ENCODE measurements at regions not wholly inside any gene's neighbourhood (a gene's known extent, or its start where the extent isn't known, plus 50 kb on each side); places are given as distances from the start of the nearest gene placed in this dataset.

DNA sequence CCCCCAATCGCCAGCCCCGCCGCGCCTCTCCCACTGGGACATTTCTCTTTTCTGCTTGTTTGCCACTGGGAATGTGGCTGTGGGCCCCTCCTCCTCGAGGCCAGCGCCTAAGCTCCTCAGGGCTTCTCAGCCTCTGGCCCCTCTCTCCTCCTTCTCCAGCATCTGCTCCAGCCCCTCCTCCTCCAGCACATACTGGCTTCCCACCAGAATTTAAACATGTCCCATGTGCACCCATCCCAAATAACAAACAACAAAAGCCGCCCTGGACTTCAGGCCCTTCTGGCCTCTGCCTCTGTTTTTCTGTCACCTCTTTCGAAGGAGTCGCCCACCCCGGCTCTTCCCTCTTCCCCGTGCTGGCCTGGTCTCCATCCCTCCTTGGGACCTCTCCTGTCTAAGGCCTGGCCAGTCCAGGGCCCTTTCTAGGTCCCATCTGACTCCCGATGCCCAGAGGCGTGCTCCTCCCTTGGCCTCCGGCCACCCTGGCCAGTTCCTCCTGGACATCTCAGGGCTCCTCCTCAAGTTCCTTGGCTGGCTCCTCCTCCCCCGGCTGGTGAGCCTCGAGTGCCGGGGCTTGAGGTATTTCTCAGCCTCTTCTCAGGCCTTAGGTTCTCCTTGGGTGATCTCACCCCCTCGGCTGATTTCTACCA lies 94.6 kb upstream of the SLC6A6 start:
- no peak for DNase-seq (ENCODE audit: low read depth in 2 of 3, low spot score in 2 of 3)

DNA sequence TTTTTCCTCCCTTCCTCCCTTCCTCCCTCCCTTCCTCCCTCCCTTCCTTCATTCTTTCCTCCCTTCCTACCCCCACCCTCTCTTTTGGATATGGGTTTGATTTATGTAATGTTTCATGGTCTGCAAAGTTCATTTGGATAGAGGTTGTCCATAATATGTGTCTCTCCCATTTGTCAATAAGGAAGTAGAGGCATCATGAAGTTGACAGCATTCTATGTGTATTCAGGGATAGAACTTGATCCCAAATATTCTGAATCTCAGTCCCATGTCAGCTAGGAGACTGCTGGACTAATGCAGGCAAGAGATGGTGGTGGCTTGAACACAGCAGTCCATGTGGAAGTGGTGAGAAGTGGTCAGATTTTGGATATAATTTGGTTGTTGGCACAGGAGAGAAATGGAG lies 90.7 kb upstream of the SLC6A6 start:
- no peak for DNase-seq (ENCODE audit: low read depth in 2 of 3, low spot score in 2 of 3)

DNA sequence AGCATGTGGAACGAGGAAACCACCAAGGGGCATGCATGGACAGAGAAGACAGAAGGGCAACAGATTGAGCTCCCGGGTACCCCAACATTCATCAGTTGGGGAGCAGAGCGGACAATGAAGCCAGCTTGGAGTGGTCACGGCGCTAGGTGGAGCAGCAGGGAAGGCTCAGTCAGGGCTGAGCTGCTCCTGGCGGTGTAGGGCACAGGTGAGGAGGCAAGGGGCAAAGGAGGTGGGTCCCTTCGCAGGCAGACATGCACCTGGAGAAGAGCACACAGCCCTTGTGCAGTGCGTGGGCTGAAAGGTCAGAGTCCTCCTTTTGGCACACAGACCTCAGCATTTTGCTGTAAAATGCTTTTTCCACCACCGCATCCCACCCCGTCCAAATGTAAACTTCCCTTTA lies 90.0 kb upstream of the SLC6A6 start:
- DNase-seq (ENCODE audit: low read depth in 2 of 3, low spot score in 2 of 3): no peak

DNA sequence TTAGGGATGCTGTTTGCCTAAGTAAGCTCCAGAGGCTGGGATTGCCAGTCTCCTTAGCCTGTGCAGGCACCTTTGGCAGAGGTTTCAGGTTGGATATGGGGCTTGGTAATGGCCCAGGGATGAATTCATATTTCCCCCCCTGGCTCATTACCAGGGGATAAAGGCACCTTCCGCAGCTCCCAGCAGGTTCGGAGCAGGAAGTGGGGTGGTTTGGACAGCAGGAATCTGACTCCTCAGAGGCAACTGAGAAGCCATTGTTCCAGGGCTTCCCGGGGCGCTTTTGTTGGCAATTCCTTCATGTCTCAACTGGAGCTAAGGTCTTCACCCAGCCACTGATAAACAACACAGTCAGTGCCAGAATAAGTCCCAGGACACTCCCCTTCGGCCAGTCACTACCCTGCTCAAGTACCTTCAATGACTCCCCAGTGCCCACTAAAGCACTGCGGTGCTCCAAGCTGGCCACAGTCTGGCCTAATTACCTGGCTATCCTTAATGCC lies 85.3 kb upstream of the SLC6A6 start:
- no peak for DNase-seq (ENCODE audit: low read depth in 2 of 3, low spot score in 2 of 3)

DNA sequence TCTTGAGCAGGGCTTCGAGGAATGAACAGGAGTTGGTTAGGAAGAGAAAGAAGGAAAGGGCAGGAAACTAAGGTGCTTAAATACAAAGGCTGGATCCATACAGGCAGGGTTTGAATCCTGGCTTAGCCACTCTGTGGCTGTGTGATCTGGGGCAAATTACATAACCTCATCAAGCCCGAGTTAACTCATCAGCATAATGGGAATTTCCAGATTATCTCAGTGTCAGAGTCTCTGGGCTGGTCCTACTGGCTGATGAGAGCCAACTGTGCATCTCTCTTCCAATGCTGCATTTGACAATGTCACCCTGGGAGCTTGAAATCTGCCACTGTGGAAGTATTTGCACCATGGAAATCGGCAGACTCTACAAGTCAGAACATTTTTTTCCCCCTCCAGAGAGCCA lies 83.8 kb upstream of the SLC6A6 start:
- no peak for DNase-seq (ENCODE audit: low read depth in 2 of 3, low spot score in 2 of 3)

DNA sequence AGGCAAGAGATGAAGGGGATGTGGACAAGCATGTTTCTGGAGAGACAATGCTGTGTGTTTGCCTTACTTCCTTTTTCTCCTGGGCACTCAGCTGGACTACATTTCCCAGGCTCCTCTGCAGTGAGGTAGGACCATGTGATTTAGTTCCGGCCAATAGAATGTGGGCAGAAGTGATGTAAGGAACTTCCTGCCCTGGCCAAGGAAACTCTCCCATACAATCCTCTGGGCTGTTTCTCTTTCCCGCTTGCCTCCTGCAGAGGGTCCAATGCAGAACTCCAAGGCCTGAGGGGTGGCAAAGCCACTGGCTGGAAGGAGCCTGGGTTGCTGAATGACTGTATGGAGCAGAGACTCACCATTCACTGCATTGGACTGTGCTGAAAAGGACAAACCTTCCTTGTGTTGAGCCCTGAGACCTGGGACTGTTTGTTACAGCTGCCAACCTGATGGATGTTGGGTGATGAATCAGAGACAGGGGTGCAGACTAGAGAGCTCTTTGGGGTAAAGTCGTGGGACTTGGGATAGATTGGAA lies 82.7 kb upstream of the SLC6A6 start:
- DNase-seq (ENCODE audit: low read depth in 2 of 3, low spot score in 2 of 3): no peak

DNA sequence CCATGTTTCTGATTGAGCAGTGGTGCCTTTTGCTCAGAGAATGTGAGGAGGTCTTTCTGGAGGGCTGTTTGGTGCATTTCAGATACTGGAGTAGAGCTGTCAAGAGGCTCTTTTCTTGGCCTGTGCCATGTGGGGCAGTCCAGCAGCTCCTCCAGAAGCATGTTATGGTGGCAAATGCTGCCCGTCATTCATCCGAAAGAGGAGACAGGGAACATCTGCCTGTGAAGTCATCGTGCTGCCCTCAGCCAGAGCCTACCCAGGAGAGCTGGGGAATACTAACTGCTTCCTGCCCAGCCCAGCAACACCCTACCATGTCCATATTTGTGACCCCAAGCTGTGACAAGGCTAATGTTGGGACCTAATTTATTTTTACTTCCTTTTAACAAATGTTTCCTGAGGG lies 82.2 kb upstream of the SLC6A6 start:
- no peak for DNase-seq (ENCODE audit: low read depth in 2 of 3, low spot score in 2 of 3)

DNA sequence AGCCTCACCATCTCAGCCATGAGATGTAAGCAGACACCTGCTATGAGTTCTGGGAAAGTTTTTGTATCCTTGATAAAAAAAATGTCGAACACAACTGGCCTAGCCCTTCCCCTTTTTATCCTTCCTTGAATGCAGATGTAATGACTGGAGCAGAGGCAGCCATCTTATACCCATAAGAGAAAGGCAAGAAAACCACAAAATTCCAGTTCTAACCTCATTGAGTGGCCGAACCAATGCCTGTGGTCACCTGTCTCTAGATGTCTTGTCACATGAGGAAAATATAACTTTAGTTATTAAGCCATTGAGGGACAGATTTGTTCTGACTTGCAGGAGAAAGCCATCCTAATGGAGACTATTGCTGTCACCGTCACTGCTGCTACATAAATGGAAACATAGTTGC lies 80.4 kb upstream of the SLC6A6 start:
- no peak for DNase-seq (ENCODE audit: low read depth in 2 of 3, low spot score in 2 of 3)

DNA sequence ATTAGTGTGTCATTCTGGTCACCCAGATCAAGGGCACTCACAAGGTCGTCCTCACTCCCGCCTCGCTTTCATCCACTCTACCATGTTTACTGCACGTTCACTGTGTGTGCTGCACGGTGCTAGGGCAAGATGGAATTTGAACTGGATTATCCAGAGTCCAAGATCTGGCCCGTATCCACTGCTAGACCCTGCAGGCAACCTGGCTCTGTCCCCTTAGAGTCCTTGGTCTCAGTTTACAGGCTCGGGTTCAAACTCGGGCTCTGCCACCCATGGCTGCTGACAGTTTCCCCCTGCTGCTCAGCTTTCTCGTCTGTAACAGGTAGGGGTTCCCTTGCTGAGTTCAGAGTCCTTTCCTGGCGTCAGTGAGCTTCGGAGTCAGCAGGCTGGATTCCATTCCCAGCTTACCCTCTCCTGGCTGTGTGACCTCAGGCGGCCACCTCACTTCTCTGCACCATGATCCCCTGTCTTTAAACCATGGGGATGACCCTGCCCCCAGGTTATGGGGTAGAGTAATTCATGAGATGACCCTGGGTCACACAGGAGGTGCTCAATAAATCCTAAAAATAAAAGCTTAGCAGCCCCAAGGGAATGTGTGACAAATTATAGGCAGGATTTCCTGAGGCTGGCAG lies 79.6 kb upstream of the SLC6A6 start:
- no peak for DNase-seq (ENCODE audit: low read depth in 2 of 3, low spot score in 2 of 3)

DNA sequence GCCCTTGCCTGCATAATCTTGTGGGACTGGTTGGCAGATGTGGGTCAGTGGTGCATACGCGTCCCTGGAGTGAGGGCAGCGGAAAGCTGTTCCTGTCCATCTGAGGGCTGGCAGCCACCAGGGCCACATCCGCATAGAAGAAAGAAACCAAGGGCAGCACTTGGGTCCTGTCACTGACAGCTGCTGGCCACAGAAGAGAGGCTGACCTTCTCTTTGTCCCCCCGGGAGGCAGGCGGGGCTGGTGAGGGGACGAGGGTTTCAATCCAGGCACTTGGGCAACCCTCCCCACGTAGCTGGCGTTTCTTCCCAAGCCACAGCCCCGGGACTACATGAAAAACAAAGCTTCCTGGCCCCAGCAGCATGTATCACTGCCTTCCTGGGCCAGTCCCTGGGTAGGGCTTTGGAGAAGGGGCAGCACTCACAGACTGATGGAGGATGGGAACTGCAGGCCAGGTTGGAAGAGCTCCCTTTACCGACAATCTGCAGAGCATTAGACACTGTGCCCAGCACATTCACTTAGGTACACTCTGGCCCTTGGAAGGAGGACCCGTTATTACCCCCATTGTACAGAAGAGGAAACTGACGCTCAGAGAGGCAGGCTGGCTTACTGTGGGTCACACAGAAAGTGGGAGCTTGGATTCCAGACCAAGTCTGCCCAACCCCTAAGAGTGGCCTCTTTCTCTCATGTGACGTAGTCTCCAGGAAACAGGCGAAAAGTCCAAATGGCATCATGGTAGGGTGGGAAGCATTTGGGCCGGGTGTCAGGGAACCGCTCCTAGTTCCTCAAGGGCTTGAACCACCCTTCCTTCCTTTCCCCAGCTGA lies 78.8 kb upstream of the SLC6A6 start:
- DNase-seq (ENCODE audit: low read depth in 2 of 3, low spot score in 2 of 3): no peak

DNA sequence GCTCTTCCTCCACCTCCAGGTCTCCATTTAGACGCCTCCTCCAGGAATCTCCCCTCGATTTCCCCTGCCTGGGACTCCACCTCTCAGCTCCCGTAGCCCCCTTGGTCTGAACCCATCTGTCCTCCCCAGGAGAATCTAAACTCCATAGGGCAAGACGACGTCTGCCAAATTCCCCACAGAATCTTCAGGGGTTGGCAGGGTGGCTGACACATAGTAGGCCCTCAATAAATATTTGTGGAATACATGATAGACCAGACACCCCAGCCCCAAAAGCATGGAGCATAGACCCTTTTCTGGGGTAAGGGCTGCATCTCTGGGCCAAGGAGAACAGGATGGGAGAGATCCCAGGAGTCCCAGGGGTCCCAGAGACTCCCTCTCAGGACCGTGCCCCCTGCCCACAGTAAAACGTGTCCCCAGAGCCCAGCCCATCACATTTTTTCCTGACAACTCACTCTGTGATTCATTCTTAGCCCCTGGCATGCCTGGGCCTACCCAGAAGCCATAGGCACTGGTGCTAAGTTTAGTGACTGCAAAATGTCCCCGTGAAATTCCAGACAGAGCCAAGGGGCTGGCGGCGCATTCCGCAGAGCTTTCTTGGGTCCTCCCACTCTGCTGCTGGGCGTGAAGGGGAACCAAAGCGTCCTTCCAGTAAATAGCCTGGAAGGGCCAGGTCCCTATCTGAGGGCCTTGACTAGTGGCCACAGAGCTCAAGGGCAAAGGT lies 78.0 kb upstream of the SLC6A6 start:
- no peak for DNase-seq (ENCODE audit: low read depth in 2 of 3, low spot score in 2 of 3)

DNA sequence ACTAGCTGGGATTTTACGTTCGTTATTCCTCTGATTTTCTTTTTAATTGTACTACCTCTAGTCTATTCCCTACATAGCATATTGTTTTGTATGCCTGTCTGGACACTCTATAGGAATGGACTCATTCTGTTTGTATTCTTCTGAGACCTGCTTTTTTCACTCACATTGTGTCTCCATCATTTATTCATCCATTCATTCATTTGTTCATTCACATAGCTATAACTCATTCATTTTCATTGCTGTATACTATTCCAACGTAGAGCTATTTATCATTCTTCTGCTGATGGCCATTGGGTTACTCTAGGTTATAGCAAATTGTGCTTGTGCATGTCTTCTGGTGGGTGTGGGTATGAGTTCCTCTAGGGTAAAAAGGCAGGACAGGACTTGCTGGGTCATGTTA lies 74.0 kb upstream of the SLC6A6 start:
- DNase-seq (ENCODE audit: low read depth in 2 of 3, low spot score in 2 of 3): no peak

DNA sequence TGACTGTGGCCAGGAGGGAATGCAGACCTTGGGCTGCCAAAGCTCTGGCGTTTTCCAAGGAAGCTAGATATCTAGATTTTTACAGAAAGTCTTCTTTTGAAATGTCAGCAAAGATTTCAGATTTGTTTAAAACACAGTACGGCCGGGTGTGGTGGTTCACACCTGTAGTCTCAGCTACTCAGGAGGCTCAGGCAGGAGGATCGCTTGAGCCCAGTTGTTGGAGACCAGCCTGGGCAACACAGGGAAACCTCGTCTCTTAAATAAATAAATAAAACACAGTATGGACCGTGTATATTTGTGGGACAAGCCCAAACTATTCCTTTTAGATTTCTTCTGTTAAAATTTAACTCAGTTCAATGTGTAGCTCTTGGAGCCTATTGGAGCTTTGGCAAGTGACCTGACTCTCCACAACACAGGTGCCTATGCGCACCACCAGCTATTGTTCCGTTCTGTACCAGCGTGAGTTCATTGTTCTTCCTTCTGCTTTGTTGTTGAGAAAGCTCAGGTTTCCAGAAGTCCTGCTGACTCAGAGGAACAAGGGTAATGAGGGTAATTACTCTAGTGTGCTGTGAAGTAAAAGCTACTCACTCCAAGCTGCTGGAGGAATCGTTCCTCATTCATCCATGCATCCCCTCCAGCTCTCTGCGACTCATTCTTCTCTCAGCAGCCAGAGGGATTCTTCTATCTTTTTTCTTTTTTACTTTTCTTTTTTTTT lies 73.1 kb upstream of the SLC6A6 start:
- DNase-seq (ENCODE audit: low read depth in 2 of 3, low spot score in 2 of 3): no peak

DNA sequence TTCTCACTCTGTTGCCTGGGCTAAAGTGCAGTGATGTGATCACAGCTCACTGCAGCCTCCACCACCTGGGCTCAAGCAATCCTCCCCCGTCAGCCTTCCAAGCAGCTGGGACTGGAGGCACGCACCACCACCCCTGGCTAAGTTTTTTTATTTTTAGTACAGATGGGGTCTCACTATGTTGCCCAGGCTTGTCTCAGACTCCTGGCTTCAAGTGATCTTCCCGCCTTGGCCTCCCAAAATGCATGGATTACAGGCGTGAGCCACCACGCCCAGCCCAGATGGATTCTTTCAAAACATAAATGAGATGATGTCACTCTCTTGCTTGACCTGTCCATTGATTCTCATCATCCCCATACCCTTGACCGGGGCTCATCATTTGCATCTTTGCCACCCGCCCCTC lies 72.6 kb upstream of the SLC6A6 start:
- no peak for DNase-seq (ENCODE audit: low read depth in 2 of 3, low spot score in 2 of 3)

DNA sequence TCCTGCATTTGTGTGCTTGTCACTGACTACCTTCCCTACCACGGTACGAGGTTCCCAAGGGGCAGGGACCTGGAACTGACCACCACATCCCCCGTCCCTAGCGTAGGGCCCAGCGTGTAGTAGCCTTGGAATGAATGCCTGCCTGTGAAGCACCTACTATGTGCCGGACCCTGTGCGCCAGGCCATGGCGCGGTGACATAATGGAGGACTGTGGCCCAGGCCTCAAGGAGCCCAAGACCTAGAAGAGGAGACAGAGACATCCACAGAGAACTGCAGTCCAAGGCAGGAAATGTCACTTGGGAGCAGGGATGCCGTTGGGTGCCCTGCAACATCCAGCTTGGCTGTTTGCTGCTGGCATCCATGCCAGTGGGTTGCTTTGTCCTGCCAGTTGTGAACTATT lies 71.9 kb upstream of the SLC6A6 start:
- DNase-seq (ENCODE audit: low read depth in 2 of 3, low spot score in 2 of 3): no peak

DNA sequence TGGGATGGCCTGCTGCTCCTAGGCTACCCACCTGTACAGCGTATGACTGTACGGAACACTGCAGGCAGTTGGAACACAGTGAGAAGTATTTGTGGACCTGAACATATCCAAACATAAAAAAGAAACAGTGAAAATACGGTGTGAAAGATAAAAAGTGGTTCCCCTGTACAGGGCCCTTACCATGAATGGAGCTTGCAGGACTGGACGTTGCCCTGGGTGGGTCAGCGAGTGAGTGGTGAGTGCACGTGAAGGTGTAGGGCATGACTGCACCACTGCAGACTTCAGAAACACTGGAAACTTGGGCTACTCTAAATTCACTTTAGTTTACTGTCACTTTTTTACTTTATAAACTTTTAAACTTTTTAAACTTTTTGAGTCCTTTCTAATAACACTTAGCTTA lies 71.2 kb upstream of the SLC6A6 start:
- no peak for DNase-seq (ENCODE audit: low read depth in 2 of 3, low spot score in 2 of 3)

DNA sequence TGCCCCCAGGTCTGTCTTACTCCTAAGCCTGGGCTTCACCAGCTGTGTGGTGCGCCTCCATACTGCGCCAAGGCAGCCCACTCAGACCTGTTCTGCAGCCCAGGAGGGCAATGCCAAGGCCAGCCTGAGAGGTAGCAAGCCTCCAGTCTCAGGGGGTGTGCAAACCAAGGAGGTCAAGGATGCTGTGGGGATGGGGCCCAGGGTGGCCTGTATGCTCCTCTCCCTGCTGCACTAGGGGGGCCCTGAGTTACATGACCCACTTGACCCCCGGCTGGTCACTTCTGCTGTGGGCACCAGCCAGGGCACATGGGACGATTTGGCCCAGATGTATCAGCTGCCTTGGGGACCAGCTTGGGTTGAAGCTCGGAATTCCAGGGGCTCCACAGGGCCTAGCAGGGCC lies 70.0 kb upstream of the SLC6A6 start:
- no peak for DNase-seq (ENCODE audit: low read depth in 2 of 3, low spot score in 2 of 3)

DNA sequence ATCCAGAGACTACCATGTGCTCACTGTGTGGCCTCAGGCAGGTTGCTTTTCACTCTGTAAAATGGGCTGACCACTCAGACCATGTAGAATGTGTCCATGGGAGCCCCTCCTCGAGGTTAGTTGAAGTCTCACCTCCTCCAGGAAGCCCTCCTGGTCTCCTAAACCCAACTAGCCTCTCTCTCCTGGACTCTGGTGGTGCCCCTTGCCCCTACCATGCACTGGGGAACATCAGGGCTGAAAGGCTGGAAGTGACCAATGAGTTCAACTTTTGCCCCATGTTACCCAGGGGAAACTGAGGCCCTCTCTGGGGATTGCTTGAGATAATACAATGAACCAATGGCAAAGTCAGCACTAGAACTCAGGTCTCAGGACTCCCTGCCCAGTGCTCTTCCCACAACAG lies 69.2 kb upstream of the SLC6A6 start:
- no peak for DNase-seq (ENCODE audit: low read depth in 2 of 3, low spot score in 2 of 3)

DNA sequence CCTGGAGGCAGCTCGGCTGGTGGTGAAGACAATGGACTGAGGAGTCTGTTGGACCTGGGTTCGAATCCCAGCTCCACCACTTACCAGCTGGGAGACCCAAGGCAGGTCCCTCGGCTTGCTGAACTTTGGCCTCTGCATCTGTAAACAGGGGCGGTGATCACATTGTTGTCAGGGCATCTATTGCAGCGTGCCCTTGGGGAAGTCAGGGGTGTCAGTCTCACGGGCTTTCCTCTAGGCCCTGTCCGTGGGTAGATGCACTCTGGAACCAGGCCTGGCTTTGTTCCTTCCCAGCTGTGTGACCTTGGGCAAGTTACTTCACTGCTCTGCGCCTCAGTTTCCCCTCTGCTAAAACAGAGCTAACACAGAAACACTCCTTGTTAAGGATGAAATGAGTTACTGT lies 68.8 kb upstream of the SLC6A6 start:
- DNase-seq (ENCODE audit: low read depth in 2 of 3, low spot score in 2 of 3): no peak

DNA sequence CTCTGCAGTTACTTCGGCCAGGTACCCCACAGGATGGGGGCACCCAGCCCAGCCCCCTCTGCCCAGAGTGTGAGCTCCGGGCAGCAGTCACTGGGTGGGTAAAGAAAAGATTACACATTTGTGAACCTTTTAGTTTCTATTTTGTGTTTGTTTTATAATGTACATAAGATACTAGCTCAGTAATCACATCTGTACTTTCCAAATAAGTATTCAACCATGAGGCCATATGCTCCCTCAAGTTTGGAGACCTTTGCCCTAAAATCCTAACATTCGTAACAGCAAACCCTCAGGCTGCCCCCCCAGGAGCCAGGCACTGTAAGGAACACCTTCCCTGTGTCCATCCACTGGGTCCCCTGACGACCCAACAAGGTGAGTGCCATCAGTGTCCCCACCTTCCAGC lies 68.3 kb upstream of the SLC6A6 start:
- no peak for DNase-seq (ENCODE audit: low read depth in 2 of 3, low spot score in 2 of 3)

DNA sequence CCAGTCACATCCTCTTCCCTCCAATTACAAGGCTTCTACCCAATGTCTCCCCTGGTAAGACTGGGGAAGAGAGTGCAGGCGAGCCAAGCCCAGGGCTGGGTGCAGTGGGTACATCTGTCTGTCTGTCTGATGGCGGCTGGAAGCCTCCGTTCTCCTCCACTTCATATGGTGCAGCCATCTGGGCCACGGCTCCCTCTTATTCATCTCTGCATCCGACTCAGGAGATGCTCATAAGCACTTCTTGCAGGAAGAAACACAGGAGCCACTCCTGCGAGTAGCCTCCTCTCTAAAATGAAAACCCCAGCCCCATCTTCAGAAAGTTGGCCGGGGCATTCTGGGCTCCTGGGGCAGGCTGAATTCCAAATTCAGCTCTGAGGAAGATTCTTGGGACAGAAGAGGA lies 67.5 kb upstream of the SLC6A6 start:
- no peak for DNase-seq (ENCODE audit: low read depth in 2 of 3, low spot score in 2 of 3)
